AG10803 (cell line): ENCODE measurements at regions not wholly inside any gene's neighbourhood (a gene's known extent, or its start where the extent isn't known, plus 50 kb on each side); places are given as distances from the start of the nearest gene placed in this dataset.

Experiments used
- DNase-seq: peaks from one replicate; pipeline ENCODE4 v3.0.0; 2010; ENCODE audit warnings: low read depth
- H3K4me3 ChIP-seq: 2 replicates; pipeline ENCODE4 v1.5.1; 2011; ENCODE audit warnings: mild to moderate bottlenecking, low read length, control low read depth
- TF ChIP-seq, protein P1 (sequence below): conservative IDR thresholded peaks from 2 replicates; pipeline ENCODE4 v1.5.1; 2011; ENCODE audit warnings: mild to moderate bottlenecking, low read length, control low read depth, inconsistent platforms

GRCh38 chr20:11776687-11777086 is 141.0 kb upstream of the BTBD3 start:
- TF ChIP-seq, protein P1, sequence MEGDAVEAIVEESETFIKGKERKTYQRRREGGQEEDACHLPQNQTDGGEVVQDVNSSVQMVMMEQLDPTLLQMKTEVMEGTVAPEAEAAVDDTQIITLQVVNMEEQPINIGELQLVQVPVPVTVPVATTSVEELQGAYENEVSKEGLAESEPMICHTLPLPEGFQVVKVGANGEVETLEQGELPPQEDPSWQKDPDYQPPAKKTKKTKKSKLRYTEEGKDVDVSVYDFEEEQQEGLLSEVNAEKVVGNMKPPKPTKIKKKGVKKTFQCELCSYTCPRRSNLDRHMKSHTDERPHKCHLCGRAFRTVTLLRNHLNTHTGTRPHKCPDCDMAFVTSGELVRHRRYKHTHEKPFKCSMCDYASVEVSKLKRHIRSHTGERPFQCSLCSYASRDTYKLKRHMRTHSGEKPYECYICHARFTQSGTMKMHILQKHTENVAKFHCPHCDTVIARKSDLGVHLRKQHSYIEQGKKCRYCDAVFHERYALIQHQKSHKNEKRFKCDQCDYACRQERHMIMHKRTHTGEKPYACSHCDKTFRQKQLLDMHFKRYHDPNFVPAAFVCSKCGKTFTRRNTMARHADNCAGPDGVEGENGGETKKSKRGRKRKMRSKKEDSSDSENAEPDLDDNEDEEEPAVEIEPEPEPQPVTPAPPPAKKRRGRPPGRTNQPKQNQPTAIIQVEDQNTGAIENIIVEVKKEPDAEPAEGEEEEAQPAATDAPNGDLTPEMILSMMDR, result no peak
- peak; percentile 42 for DNase-seq
- no peak overlapping the region for H3K4me3 ChIP-seq

DNA sequence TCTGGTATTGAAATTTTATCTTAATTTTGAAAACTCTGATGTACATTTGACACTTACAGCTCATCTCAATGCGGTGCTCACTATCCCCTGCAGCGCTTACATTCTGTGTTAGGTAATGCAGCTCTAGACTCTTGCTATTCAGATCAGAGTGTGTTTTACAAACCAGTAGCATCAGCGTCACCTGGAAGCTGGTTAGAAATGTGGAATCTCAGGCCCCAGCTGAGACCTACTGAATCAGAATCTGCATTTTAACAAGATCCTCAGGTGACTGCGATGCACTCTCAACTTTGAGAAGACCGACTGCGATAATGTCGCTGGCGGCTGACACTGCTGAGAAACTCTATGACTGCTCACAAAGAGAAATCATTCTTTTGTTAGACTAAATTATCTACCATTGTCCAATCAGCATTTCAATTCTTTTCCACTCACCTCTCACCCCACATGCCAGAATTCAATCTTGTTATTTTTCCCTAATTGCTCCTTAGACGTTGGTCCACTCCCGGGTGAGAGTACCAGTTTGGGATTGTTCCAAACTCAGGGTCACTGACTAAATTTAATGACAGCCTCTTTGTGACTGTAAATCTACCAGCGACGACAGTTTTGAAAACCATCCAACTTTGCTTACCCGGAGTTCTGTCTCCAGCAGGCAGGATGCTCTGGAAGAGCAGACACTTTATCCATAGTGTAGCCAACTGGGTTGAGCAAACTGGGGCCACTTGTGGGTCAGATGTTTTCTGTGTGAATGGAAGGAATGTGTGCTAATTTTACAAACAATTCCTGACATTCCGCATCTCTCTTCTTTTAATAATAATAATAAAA is 140.1 kb upstream of the BTBD3 start:
- TF ChIP-seq, protein P1, result no peak
- H3K4me3 ChIP-seq, result peak overlapping the region; percentile 12
- peak; percentile 80 for DNase-seq

GRCh38 chr20:11778206-11778570 is 139.5 kb upstream of the BTBD3 start:
- TF ChIP-seq, protein P1, result no peak
- DNase-seq, result no peak
- H3K4me3 ChIP-seq, result no peak overlapping the region

DNA sequence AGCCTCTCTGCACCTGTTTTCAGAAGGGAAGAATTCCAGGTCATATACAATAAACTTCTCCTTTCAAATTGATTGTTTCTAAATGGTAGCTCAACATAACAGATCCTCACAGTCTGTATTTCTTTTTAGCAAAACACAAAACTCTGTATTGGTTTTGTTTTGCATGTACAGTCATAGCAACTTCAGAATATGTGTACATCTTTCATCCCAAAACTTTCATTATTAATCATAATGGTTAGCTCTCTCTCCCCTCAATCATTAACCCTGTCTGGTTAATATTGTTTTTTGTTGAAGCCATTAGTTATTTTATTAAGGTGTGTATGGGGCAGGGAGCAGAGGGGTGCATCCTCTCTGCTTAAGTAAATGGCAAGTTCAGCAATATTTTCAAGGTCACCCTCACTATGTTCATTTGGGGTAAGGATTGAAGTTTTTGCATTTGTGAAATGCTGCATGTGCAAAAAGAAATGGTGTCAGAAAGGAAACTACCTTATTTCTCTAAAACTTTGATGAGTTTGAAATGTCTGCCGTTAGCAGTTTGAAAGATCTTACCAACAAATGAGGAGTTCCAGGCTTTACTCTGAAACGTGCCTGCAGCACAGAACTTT is 136.8 kb upstream of the BTBD3 start:
- no peak for DNase-seq
- TF ChIP-seq, protein P1, result no peak
- H3K4me3 ChIP-seq, result no peak overlapping the region

- H3K4me3 ChIP-seq, result no peak overlapping the region
- DNase-seq, result no peak
- TF ChIP-seq, protein P1, result no peak
Measured at GRCh38 chr20:11783102-11783850, 134.4 kb upstream of the BTBD3 start.

GRCh38 chr20:11785885-11786507 is 131.7 kb upstream of the BTBD3 start:
- TF ChIP-seq, protein P1, result no peak
- H3K4me3 ChIP-seq, result no peak overlapping the region
- DNase-seq, result no peak
